CD14-positive monocyte (primary cell): ENCODE measurements at regions not wholly inside any gene's neighbourhood (a gene's known extent, or its start where the extent isn't known, plus 50 kb on each side); places are given as distances from the start of the nearest gene placed in this dataset.

ENCODE experiments used
- DNase-seq, 3 donors: peaks; one replicate each; pipeline ENCODE4 v3.0.0-alpha.2; 2011 to 2022
- H2AFZ ChIP-seq: 2 replicates; pipeline ENCODE4 v1.6.0; 2012; ENCODE audit warnings: mild to moderate bottlenecking, low read depth, low read length, inconsistent platforms; ENCODE audit not compliant: insufficient read depth, poor library complexity, severe bottlenecking
- H3K27ac ChIP-seq, 2 donors: 1 replicate in 1 of 2; 2 replicates in 1 of 2; pipeline ENCODE4 v1.5.1; 2012 to 2013; ENCODE audit warnings: low read length in 2 of 2, control low read depth in 1 of 2, inconsistent platforms in 1 of 2, low read depth in 1 of 2, mild to moderate bottlenecking in 1 of 2
- H3K27me3 ChIP-seq, 2 donors: one replicate each; pipeline versions ENCODE4 v1.6.0 to v1.6.1; 2011 to 2013; ENCODE audit warnings: low read length in 2 of 2; ENCODE audit not compliant: control insufficient read depth in 2 of 2, insufficient read depth in 2 of 2
- H3K36me3 ChIP-seq, 2 donors: replicated peaks in 1 of 2; 1 replicate in 1 of 2; 2 replicates in 1 of 2; pipeline versions ENCODE4 v1.5.1 to v1.6.1; 2012 to 2013; ENCODE audit warnings: low read length in 2 of 2, control low read depth in 1 of 2, inconsistent platforms in 1 of 2, mild to moderate bottlenecking in 1 of 2; ENCODE audit not compliant: insufficient read depth in 2 of 2, control insufficient read depth in 1 of 2
- H3K4me1 ChIP-seq, 2 donors: 1 replicate in 1 of 2; 2 replicates in 1 of 2; pipeline versions ENCODE4 v1.5.1 to v1.6.1; 2012 to 2013; ENCODE audit warnings: low read length in 2 of 2, control low read depth in 1 of 2, inconsistent platforms in 1 of 2, mild to moderate bottlenecking in 1 of 2, moderate library complexity in 1 of 2; ENCODE audit not compliant: insufficient read depth in 2 of 2, control insufficient read depth in 1 of 2
- H3K4me2 ChIP-seq: replicated peaks from 2 replicates; pipeline ENCODE3; 2012; ENCODE audit warnings: low read length, moderate library complexity, mild to moderate bottlenecking; ENCODE audit not compliant: poor library complexity, severe bottlenecking; ENCODE audit errors: extremely low read depth
- H3K4me3 ChIP-seq, 3 experiments: fragments of 200-600 bp in 1 of 3; sonication (generic) in 1 of 3; replicated peaks in 1 of 3; 1 replicate in 2 of 3; 2 replicates in 1 of 3; pipeline ENCODE4 v1.5.1; 2011 to 2013; ENCODE audit warnings: low read length in 3 of 3, mild to moderate bottlenecking in 3 of 3, control low read depth in 2 of 3, low read depth in 2 of 3, inconsistent platforms in 1 of 3, moderate library complexity in 1 of 3
- H3K79me2 ChIP-seq: 2 replicates; pipeline ENCODE4 v1.6.0; 2012; ENCODE audit warnings: mild to moderate bottlenecking, control low read depth, inconsistent platforms, low read length, moderate library complexity; ENCODE audit not compliant: insufficient read depth
- H3K9ac ChIP-seq: 2 replicates; pipeline ENCODE4 v1.6.0; 2017; ENCODE audit warnings: low read length, mild to moderate bottlenecking; ENCODE audit not compliant: insufficient read depth, poor library complexity, severe bottlenecking
- H3K9me3 ChIP-seq, 2 donors: replicated peaks in 1 of 2; 1 replicate in 1 of 2; 2 replicates in 1 of 2; pipeline versions ENCODE4 v1.5.1 to v1.6.1; 2012 to 2013; ENCODE audit warnings: low read length in 2 of 2, control low read depth in 1 of 2; ENCODE audit not compliant: control insufficient read depth in 1 of 2, insufficient read depth in 1 of 2
- H4K20me1 ChIP-seq: 2 replicates; pipeline ENCODE4 v1.6.0; 2012; ENCODE audit warnings: mild to moderate bottlenecking, low read length, control low read depth, moderate library complexity; ENCODE audit not compliant: insufficient read depth
- H3K27ac Mint-ChIP-seq, 7 donors: one replicate each; pipeline ENCODE4 v1.8.0; 2020; ENCODE audit warnings: mild to moderate bottlenecking in 7 of 7, mixed read lengths in 7 of 7, moderate library complexity in 6 of 7, inconsistent platforms in 2 of 7
- H3K27me3 Mint-ChIP-seq, 3 donors: one replicate each; pipeline ENCODE4 v1.8.0; 2021 to 2022; ENCODE audit warnings: low read depth in 3 of 3, mild to moderate bottlenecking in 3 of 3, mixed read lengths in 3 of 3, moderate library complexity in 3 of 3, inconsistent platforms in 1 of 3
- H3K36me3 Mint-ChIP-seq, 2 donors: one replicate each; pipeline ENCODE4 v1.8.0; 2020; ENCODE audit warnings: mixed read lengths in 2 of 2, inconsistent platforms in 1 of 2, mild to moderate bottlenecking in 1 of 2
- H3K4me1 Mint-ChIP-seq: one replicate; pipeline ENCODE4 v1.8.0; 2020; ENCODE audit warnings: mild to moderate bottlenecking, mixed read lengths
- H3K4me3 Mint-ChIP-seq, 2 donors: one replicate each; pipeline ENCODE4 v1.8.0; 2020; ENCODE audit warnings: mild to moderate bottlenecking in 2 of 2, mixed read lengths in 2 of 2, moderate library complexity in 1 of 2
- H3K9me3 Mint-ChIP-seq, 7 donors: one replicate each; pipeline ENCODE4 v1.8.0; 2020 to 2022; ENCODE audit warnings: mixed read lengths in 7 of 7, mild to moderate bottlenecking in 6 of 7, moderate library complexity in 6 of 7, inconsistent platforms in 2 of 7
- WGBS: methylation state at CpG from one replicate; pipeline ENCODE4 v1.1.5; 2013; ENCODE audit warnings: missing lambda C conversion rate; ENCODE audit not compliant: insufficient coverage; 5-methylcytosine and 5-hydroxymethylcytosine counted together
- intact Hi-C, 2 donors: fragments of 100-400 bp; cut with micrococcal nuclease; formaldehyde crosslinking; loops; one replicate each; pipeline versions ENCODE4 v1.15.0 to v1.15.1; 2023
- TF ChIP-seq, protein P1 (sequence below): fragments of 200-600 bp; IDR thresholded peaks from one replicate; pipeline ENCODE4 v1.8.0; 2022; ENCODE audit warnings: antibody characterized with exemption, mild to moderate bottlenecking

DNA sequence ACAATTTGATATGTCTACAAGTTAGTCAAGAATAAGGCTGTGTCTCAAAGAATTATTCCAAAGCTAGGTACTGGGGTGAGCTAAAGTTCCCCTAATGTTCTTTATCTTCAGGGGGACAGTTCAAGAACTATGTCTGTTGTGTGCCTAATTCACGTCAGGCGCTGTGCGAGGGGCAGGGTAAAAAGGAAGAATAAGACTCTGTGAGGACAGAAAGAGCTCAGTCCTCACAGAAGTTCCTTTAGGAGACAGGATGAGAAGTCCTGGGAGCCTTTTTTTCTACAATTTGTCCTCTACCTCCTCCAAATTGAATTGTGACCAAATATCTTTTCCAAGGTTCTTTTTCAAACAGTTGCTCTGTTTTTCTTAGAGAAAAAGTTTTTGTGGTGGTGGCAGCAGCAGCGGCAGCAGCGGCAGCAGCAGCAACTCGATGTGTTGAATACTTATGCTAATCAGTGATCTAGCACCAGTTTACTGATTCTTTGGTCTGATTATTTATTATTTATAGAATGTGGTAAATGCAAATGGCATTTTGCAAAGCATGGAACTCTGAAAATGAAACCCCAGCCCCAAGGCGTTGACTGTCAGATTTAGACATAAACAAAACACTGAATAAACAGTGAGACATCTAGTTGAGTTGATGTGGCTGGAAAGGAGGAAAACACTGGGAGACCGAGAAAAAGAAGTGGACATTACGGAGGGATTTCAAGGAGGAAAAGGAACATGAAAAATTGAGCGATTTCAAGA is 88.6 kb downstream of the GTPBP8 start:
- H3K36me3 Mint-ChIP-seq = no peaks in the 10 kb centered on the region
- Histone ChIP-seq H3K4me2 (no peak overlapping the region), H2AFZ (no peak overlapping the region), H3K9ac (no peak overlapping the region), H3K4me1 (peaks cover 5 to 6% of the 10 kb centered on the region in 2 donors), H3K36me3 (no peaks in the 10 kb centered on the region), H3K27ac (no peak overlapping the region), H3K27me3 (no peaks in the 10 kb centered on the region), H3K79me2 (no peaks in the 10 kb centered on the region), H3K4me3 (no peak overlapping the region), H4K20me1 (no peaks in the 10 kb centered on the region), H3K9me3 (no peaks in the 10 kb centered on the region)
- H3K4me3 Mint-ChIP-seq = no peak overlapping the region
- H3K9me3 Mint-ChIP-seq = no peaks in the 10 kb centered on the region
- 85% methylated on average over 6 of the region's 10 CpGs for WGBS
- H3K4me1 Mint-ChIP-seq = peaks cover 5% of the 10 kb centered on the region
- TF ChIP-seq, protein P1, sequence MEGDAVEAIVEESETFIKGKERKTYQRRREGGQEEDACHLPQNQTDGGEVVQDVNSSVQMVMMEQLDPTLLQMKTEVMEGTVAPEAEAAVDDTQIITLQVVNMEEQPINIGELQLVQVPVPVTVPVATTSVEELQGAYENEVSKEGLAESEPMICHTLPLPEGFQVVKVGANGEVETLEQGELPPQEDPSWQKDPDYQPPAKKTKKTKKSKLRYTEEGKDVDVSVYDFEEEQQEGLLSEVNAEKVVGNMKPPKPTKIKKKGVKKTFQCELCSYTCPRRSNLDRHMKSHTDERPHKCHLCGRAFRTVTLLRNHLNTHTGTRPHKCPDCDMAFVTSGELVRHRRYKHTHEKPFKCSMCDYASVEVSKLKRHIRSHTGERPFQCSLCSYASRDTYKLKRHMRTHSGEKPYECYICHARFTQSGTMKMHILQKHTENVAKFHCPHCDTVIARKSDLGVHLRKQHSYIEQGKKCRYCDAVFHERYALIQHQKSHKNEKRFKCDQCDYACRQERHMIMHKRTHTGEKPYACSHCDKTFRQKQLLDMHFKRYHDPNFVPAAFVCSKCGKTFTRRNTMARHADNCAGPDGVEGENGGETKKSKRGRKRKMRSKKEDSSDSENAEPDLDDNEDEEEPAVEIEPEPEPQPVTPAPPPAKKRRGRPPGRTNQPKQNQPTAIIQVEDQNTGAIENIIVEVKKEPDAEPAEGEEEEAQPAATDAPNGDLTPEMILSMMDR = no peak
- no peak for DNase-seq
- intact Hi-C loops = no loop called here
- peaks cover 0 to 4% (median 0%) of the 10 kb centered on the region in 3 donors for H3K27me3 Mint-ChIP-seq
- no peak overlapping the region for H3K27ac Mint-ChIP-seq

DNA sequence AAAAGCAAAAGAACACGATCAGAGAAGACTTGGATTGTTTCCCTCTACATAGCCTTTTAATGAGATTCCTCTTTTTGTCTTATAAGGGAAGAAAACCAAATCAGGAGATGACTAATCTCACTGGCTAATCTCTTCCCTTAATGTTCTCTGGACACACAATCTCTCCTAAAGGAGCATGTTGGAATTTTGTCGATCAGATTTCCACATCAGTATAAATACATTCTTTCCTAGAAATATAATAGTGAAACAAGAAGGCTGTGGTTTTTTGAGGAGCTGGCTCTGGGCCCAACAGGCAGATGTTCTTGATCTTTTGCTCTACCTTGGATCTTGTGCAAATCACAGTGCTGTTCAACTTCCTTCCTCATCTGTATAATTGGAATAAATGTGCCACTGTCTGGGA is 94.0 kb downstream of the GTPBP8 start:
- TF ChIP-seq, protein P1 = no peak
- intact Hi-C loops = no loop called here
- peak overlapping the region in 1 of 7 donors; percentile 33 for H3K27ac Mint-ChIP-seq

More for the DNA sequence above, 94.0 kb downstream of the GTPBP8 start:
- H3K4me3 Mint-ChIP-seq = peak overlapping the region in 1 of 2 donors; percentile 62
- Histone ChIP-seq H3K4me1 (peaks cover 15 to 18% of the 10 kb centered on the region in 2 donors), H3K27ac (no peak overlapping the region), H4K20me1 (no peaks in the 10 kb centered on the region), H2AFZ (no peak overlapping the region), H3K4me2 (peak overlapping the region; percentile 19), H3K79me2 (no peaks in the 10 kb centered on the region), H3K27me3 (no peaks in the 10 kb centered on the region), H3K9me3 (no peaks in the 10 kb centered on the region), H3K36me3 (no peaks in the 10 kb centered on the region), H3K9ac (no peak overlapping the region), H3K4me3 (no peak overlapping the region)
- peak in 2 of 3 donors; percentile 20 to 31 for DNase-seq
- H3K27me3 Mint-ChIP-seq = peaks cover 3 to 10% (median 6%) of the 10 kb centered on the region in 3 donors
- H3K36me3 Mint-ChIP-seq = no peaks in the 10 kb centered on the region
- H3K9me3 Mint-ChIP-seq = no peaks in the 10 kb centered on the region
- peaks cover 20% of the 10 kb centered on the region for H3K4me1 Mint-ChIP-seq
- no CpG with 5 or more reads among the region's 2 CpGs for WGBS
